HG02884 (cell line): ENCODE measurements at regions not wholly inside any gene's neighbourhood (a gene's known extent, or its start where the extent isn't known, plus 50 kb on each side); places are given as distances from the start of the nearest gene placed in this dataset.
"Not testable (repeated sequence)": the region's sequence is repeated elsewhere in the genome, so short reads cannot be mapped to it uniquely, and the experiment has no call there.

Experiments used
- ATAC-seq: cut with Tn5 transposase; IDR thresholded peaks from one replicate; pipeline ENCODE4 v1.9.1; 2021; ENCODE audit warnings: mild to moderate bottlenecking, moderate library complexity; ENCODE audit not compliant: unreplicated experiment

- ATAC-seq: no peak
These were observed 62.4 kb downstream of the CRYBB2 start for GRCh38 chr22:25281675-25282345.

- no peak for ATAC-seq
These were observed 62.9 kb downstream of the CRYBB2 start for GRCh38 chr22:25282346-25282670.

DNA sequence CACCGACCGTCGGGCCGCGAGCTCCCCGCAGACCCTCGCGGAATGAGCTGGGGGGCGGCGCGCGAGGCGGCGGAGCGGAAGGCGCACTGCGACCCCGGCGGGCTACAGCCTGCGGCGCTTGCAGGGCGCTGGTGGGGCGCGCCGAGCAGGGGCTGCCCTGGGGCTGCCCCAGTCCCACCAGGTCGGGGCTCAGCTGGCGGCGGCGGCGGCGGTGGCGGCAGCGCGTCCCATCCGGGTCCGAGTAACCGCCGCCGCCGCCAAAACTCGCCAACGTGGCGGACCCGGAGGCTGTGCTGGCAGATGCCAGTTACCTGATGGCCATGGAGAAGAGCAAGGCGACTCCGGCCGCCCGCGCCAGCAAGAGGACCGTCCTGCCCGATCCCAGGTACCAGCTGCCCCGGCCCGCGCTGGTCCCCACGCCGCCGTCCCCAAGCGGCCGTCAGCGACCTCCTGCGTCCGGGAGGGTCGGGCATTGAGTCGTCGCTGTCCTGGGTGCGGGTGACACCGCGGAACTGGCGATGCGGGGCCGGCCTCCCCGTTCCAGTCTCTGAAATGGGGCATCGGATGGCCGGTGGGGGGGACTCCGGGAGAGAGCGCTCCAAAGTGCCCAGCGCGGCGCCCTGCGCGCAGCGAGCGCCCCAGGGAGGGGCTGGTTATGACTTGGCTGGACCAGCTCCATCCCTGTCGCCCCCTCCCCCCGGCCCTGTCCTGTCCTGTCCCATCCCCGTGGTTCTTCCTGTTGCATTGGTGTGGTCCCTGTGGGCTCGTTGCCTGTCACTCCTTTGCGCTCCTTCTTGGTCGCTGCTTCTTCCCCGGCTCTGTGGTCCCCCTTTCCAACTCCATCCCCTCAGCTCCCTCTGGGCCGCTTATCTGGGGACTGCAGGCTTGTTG is 63.5 kb downstream of the CRYBB2 start:
- no peak for ATAC-seq

DNA sequence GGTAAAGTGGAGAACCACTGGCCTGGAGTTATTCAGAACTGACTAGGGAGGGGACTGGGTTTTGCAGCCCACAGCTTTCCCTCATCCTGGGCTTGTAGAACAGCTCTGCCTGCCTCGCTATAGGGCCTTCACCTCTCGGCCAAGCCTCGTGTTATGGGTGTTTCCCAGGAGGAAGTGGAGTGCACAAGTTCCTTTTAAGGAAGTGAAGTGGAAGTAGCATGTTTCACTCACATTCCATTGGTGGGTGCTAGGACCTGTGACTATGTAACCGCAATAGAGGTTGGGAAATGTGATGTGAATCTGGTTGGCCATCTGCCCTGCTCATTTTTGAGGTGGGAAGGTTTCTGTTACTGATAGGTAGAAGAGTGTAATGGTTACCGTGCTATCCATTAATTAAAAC is 69.0 kb downstream of the CRYBB2 start:
- not testable (repeated sequence) for ATAC-seq

GRCh38 chr22:25301912-25302311 is 82.5 kb downstream of the CRYBB2 start:
- ATAC-seq: not testable (repeated sequence)

GRCh38 chr22:25309586-25309985 is 90.1 kb downstream of the CRYBB2 start:
- ATAC-seq: not testable (repeated sequence)

DNA sequence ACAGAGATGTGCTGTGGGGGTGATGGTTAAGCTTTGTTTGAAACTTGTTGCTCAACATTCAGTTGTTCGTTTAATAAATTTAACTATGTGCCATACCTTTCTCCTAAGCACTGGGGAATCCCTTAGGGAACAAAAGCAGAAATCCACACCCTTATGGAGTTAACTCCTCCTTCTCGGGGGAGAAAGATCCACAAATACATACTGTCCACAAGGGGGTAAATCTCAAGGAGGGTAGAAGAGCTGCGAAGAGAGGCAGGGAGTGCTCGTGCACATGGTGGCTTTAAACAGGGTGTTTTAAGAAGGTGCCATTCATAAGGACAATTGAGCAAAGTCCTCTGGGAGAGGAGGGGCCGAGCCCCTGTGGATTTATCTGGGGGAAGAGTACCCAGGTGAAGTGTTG is 92.5 kb downstream of the CRYBB2 start:
- ATAC-seq: not testable (repeated sequence)

DNA sequence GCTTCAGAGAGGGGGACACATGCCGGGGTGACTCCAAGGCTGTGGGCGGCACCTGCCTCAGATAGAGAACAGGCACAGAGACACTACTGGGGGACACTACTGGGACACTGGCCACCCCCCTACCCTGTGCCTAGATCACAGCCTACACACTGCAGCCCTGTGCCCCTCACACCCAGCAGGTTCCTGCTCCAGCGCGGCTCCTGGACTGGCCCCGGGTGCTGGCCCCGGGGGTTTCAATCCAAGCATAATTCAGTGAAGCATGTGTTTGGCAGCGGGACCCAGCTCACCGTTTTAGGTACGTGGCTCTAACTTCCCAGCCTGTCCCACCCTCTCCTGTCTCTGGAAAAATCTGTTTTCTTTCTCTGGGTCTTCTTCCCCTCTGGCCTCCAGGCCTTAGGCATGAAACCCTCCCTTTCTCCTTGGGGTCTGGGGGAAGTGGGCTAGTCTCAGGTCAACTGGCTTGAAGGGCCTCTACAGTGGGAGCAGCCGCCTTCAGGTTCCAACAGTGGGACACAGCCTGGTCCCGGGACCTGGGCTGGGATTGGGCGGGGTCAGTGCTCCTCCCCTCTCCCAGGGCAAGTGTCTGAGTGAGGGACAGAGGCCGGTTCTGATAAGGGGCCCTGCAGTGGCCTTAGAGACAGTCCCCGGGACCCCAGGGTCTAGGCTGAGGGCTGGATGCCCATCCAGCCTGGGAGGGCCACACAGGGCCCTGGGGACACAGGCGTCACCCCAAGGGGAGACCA is 98.8 kb downstream of the CRYBB2 start:
- no peak for ATAC-seq

DNA sequence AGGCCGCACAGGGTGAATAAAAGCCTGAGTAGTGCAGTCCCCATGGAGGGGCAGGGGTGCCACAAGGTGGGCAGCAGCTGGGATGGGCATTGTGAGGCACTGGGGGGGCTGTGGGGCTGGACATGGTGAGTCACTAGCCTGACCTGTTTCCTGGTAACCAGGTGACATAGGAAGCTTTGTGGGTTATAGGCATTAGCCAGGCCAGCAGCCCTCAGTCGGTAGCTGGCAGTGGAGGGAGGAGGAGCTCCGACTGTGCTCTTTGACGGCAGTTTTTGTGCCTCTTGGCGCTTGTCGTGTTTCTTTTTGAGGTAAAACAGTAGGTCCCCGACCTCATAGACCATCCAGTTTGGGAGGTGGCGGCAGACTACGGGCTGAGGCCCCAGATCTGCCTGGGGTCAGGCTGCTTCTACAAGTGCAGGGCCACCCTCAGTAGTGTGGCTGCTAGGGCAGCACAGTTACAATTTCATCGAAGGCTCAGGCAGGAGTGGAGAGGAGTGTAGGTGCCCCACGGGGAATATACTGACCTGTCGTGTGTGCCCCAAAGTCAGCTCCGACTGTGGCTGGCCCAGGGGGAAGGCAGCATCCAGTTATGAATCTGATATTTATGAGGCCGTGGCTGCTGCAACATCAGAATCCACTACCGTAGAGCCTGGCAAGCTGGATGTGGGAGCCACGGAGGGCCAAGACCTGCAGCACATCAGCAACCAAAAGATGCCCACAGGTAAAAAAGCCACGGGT is 107.7 kb downstream of the CRYBB2 start:
- no peak for ATAC-seq

DNA sequence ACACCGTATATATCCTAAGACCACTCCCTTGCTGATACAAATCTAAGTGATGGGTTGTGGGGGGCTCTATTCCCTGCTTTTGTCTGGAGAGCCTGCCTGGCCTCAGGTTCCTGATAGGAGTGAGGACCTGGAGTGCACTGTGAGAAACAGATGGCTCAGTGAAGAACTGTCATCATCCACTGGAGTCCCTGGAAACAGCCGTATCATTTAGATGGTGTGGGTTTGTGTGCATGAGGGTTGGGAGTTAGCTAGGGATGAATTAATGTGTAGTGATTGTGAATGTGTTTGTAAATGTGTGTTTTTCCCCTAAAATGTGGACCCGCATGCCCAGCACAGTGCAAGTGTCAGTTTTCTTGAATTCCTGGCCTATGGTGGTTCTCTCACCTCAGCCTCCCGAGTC is 111.6 kb downstream of the CRYBB2 start:
- no peak for ATAC-seq

DNA sequence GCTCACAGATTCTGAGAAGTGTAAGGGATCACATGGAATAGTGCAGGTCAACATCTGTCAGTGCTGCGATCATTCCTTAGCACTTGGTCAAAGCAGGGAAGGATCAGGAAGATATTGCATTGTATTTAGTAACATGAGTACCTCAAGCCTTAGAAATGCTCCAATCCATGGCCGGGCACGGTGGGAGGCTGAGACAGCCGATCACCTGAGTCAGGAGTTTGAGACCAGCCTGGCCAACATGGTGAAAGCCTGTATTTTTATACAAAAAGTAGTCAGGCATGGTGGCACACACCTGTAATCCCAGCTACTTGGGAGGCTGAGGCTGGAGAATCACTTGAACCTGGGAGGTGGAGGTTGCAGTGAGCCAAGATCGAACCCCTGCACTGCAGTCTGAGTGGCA is 112.5 kb downstream of the CRYBB2 start:
- not testable (repeated sequence) for ATAC-seq

GRCh38 chr22:25332386-25332785 is 112.9 kb downstream of the CRYBB2 start:
- no peak for ATAC-seq

- ATAC-seq: no peak
These were observed 114.7 kb downstream of the CRYBB2 start for GRCh38 chr22:25334162-25334490.

DNA sequence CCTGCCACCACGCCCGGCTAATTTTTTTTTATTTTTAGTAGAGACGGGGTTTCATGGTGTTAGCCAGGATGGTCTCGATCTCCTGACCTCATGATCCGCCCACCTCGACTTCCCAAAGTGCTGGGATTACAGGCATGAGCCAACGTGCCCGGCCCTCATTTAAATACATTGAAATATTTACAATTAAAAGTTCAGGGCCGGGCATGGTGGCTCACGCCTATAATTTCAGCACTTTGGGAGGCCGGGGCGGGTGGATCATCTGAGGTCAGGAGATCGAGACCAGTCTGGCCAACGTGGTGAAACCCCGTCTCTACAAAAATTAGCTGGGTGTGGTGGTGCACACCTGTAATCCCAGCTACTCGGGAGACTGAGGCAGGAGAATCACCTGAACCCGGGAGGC is 115.2 kb downstream of the CRYBB2 start:
- not testable (repeated sequence) for ATAC-seq

DNA sequence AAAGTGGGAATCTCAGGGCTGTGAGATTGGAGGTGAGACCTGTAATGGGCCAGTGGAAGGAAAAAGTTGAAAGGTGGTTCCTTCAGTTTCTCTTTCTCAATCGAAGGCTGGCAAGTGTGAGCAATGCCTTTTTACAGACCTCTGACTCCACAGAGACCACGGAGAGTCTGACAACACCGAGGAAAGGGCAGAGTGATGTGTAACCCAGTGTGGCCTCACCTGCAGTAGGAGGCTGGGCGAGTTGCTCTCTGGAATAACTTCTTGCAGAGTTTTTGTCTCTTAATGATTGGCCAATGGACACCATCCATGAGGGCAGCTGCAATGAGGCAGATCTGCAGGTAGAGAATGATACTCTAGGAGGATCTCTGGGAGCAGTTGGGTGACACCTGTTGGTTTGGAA is 115.8 kb downstream of the CRYBB2 start:
- ATAC-seq: not testable (repeated sequence)

- ATAC-seq: not testable (repeated sequence)
These were observed 121.1 kb downstream of the CRYBB2 start for GRCh38 chr22:25340536-25340935.

DNA sequence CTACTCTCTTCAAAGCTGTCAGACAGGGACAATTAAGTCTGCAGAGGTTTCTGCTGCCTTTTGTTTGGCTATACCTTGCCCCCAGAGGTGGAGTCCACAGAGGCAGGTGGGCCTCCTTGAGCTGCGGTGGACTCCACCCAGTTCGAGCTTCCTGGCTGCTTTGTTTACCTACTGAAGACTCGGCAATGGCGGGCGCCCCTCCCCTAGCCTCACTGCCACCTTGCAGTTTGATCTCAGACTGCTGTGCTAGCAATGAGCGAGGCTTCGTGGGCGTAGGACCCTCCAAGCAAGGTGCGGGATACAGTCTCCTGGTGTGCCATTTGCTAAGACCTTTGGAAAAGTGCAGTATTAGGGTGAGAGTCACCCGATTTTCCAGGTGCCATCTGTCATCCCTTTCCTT is 124.9 kb downstream of the CRYBB2 start:
- ATAC-seq: not testable (repeated sequence)

GRCh38 chr22:25346859-25347751 is 127.7 kb downstream of the CRYBB2 start:
- ATAC-seq: no peak

- ATAC-seq: no peak
These were observed 128.3 kb downstream of the CRYBB2 start for GRCh38 chr22:25347752-25348102.

GRCh38 chr22:25348391-25348790 is 129.0 kb downstream of the CRYBB2 start:
- no peak for ATAC-seq
